Ovary (tissue), 7 donors: ENCODE measurements at regions not wholly inside any gene's neighbourhood (a gene's known extent, or its start where the extent isn't known, plus 50 kb on each side); places are given as distances from the start of the nearest gene placed in this dataset.

ENCODE experiments used
- DNase-seq, 5 donors: peaks; one replicate each; pipeline ENCODE4 v3.0.0-alpha.2; 2019 to 2020
- H3K27ac ChIP-seq, 2 donors: fragments of 200-600 bp; one replicate each; pipeline versions ENCODE4 v1.5.1 to v1.8.0; 2019 to 2022
- H3K27me3 ChIP-seq: fragments of 200-600 bp; one replicate; pipeline ENCODE4 v1.8.0; 2022
- H3K36me3 ChIP-seq: fragments of 200-600 bp; sonication (generic); one replicate; pipeline ENCODE4 v1.5.1; 2019
- H3K4me1 ChIP-seq: one replicate; pipeline ENCODE4 v1.8.1; 2013; ENCODE audit warnings: mild to moderate bottlenecking, moderate library complexity; ENCODE audit not compliant: insufficient read depth
- H3K4me3 ChIP-seq: fragments of 200-600 bp; sonication (generic); one replicate; pipeline ENCODE4 v1.5.1; 2017
- H3K9me3 ChIP-seq, 2 donors: fragments of 200-600 bp in 1 of 2; sonication (generic) in 1 of 2; one replicate each; pipeline versions ENCODE4 v1.5.1 to v1.8.1; 2013 to 2019; ENCODE audit warnings: mild to moderate bottlenecking in 1 of 2, moderate library complexity in 1 of 2
- CTCF ChIP-seq, 3 donors: fragments of 450-650 bp in 2 of 3; fragments of 200-600 bp in 1 of 3; IDR thresholded peaks; one replicate each; pipeline versions ENCODE4 v1.5.1 to v1.8.0; 2016 to 2022; ENCODE audit warnings: antibody characterized with exemption in 3 of 3, mild to moderate bottlenecking in 1 of 3
- EP300 ChIP-seq: sonication (generic); formaldehyde crosslinking; IDR thresholded peaks from one replicate; pipeline ENCODE4 v1.6.1; 2017; ENCODE audit warnings: antibody characterized with exemption
- POLR2A ChIP-seq: fragments of 450-650 bp; IDR thresholded peaks from one replicate; pipeline ENCODE4 v1.6.1; 2017; ENCODE audit warnings: antibody characterized with exemption, mild to moderate bottlenecking, moderate library complexity
- WGBS, 3 donors: extraction: QIAGEN DNeasy Blood & Tissue Kit in 1 of 3; methylation state at CpG; one replicate each; pipeline versions ENCODE4 v1.1.5 to v1.1.7; 2013 to 2017; 5-methylcytosine and 5-hydroxymethylcytosine counted together
- intact Hi-C, 4 donors: fragments of 100-400 bp; cut with DNase I; formaldehyde crosslinking; loops; one replicate each; pipeline versions ENCODE4 v1.11.0 to v1.15.1; 2022 to 2023
- donor health status: DM: no; HTN: no; CAD: no; lungs with moderate emphysema.
- donor health status: DM: no; HTN: no; CAD: no.
- donor health status: Bipolar disorder and iron deficiency.
- donor health status: DM: no; HTN: no; CAD: no.
- donor health status: DM: yes; HTN: yes; CAD: no.

DNA sequence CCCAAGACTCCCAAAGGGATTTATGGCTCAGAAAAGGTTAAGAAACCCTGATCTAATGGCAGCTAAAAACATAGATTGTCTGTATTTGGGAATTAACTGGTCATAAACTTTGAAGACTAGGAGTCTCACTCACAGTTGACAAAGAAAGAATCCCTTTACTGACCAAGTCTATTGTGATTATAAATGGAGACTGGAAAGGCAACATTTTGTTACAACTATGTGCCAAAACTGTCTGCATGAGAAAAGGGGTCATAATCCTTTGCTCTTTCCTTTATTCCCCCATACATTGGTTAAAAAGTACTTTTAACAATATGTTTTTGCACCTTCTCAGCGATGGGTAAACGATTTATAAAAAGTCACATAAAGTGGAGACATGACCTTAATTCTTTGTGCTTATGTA, 206.9 kb upstream of the MAP3K7 start:
- no peaks in the 10 kb centered on the region for H3K36me3 ChIP-seq
- TF ChIP-seq CTCF (IDR thresholded peaks at IDR 0.05), result no peak
- intact Hi-C loops, result no loop called here
- H3K4me3 ChIP-seq, result no peak overlapping the region
- H3K27me3 ChIP-seq, result no peaks in the 10 kb centered on the region
- no peaks in the 10 kb centered on the region for H3K9me3 ChIP-seq
- WGBS, 3 donors, result 91 to 96% (median 93%) methylated on average over 2 of the region's 2 CpGs
- H3K4me1 ChIP-seq, result peaks cover 5% of the 10 kb centered on the region
- no peak for DNase-seq
- H3K27ac ChIP-seq, result no peak overlapping the region

DNA sequence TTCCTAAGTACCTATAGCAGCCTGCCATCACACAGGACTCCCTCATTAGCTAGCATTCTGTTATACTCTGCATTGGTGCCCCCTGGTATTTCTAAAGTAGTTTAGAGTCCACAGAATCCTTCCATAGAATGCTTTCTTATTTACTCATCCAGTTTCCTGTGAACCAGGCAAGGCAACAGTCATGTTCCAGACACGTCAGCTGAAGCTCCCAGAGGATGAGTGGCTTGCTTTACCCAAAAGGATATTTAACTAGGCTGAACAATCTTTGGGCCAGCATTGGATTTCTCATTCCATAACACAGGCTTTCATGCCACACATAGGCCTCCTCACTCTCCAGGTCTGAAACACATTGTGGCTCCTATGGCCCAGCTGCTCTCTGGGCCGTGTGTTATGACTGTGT, 203.8 kb upstream of the MAP3K7 start:
- Histone ChIP-seq H3K4me1 (peaks cover 5% of the 10 kb centered on the region), H3K27me3 (no peaks in the 10 kb centered on the region), H3K27ac (no peak overlapping the region), H3K9me3 (no peaks in the 10 kb centered on the region), H3K36me3 (no peaks in the 10 kb centered on the region), H3K4me3 (no peak overlapping the region)
- no peak for DNase-seq
- intact Hi-C loops, result no loop called here
- TF ChIP-seq CTCF (IDR thresholded peaks at IDR 0.05) (no peak), POLR2A (no peak), EP300 (no peak)
- WGBS, 3 donors, result 57 to 63% (median 60%) methylated on average over 2 of the region's 2 CpGs

- peak; percentile 16 to 38 (median 21) for DNase-seq
- 11 to 17% (median 11%) methylated on average over 7 of the region's 7 CpGs for WGBS, 3 donors
Measured at GRCh38 chr6:90790058-90790457, 203.2 kb upstream of the MAP3K7 start.

DNA sequence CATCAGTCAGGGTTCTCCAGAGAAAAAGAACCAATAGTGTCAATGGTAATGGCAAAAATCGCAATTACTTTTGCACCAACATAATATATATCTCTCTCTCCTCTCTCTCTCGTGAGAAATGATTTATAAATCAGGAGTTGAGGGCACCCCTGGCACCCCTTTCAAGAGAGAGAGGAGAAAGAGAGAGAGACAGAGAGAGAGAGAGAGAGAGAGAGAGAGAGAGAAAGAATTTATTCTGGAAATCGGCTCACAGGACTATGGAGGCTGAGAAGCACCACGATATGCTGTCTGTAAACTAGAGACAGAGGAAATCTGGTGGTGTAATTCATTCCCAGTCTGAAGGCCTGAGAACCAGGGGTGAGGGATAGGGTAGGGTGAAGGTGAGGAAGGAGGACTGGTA, 201.9 kb upstream of the MAP3K7 start:
- Histone ChIP-seq H3K4me1 (peaks cover 5% of the 10 kb centered on the region), H3K4me3 (no peak overlapping the region), H3K9me3 (no peaks in the 10 kb centered on the region), H3K36me3 (no peaks in the 10 kb centered on the region), H3K27me3 (no peaks in the 10 kb centered on the region), H3K27ac (no peak overlapping the region)
- WGBS, 3 donors, result 94% methylated on average over 4 of the region's 4 CpGs
- no peak for DNase-seq
- intact Hi-C loops, result no loop called here
- TF ChIP-seq CTCF (IDR thresholded peaks at IDR 0.05), result no peak
- TF ChIP-seq POLR2A, result no peak
- TF ChIP-seq EP300, result no peak

More at GRCh38 chr6:90790058-90790457, 203.2 kb upstream of the MAP3K7 start:
- TF ChIP-seq CTCF (IDR thresholded peaks at IDR 0.05) (no peak), EP300 (no peak), POLR2A (no peak)
- intact Hi-C loops, result no loop called here
- H3K27ac ChIP-seq, result no peak overlapping the region
- peaks cover 5% of the 10 kb centered on the region for H3K4me1 ChIP-seq
- H3K9me3 ChIP-seq, result no peaks in the 10 kb centered on the region
- no peaks in the 10 kb centered on the region for H3K36me3 ChIP-seq
- H3K4me3 ChIP-seq, result no peak overlapping the region
- no peaks in the 10 kb centered on the region for H3K27me3 ChIP-seq

DNA sequence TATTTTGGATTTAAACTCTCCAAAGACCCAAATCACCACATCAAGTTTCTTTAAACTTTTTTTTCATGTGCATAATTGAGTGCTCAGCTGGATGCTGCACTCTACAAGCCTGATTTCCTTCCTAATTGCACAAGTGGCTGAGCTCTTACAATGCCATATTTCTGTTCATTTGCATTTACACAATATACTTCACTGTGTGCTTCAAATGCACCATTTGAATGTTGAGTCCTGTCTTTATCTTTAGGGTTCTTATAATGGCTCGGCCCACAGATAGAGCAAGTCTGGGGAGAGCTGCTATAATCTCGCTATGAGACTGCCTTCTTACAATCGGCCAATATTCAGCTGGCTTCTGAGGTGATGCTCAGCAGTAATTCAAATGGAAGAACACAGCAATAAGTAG, 200.6 kb upstream of the MAP3K7 start:
- WGBS, 3 donors, result 61 to 71% (median 71%) methylated on average over 3 of the region's 3 CpGs
- H3K4me3 ChIP-seq, result no peak overlapping the region
- TF ChIP-seq POLR2A, result no peak
- no peaks in the 10 kb centered on the region for H3K9me3 ChIP-seq
- H3K4me1 ChIP-seq, result peaks cover 5% of the 10 kb centered on the region
- intact Hi-C loops, result no loop called here
- no peak overlapping the region for H3K27ac ChIP-seq
- no peak for DNase-seq
- no peaks in the 10 kb centered on the region for H3K36me3 ChIP-seq
- H3K27me3 ChIP-seq, result no peaks in the 10 kb centered on the region
